Fibroblast of skin of left quadriceps (primary cell): ENCODE measurements at regions not wholly inside any gene's neighbourhood (a gene's known extent, or its start where the extent isn't known, plus 50 kb on each side); places are given as distances from the start of the nearest gene placed in this dataset.

Experiments used
- DNase-seq, 2 experiments: peaks; one replicate each; pipeline ENCODE4 v3.0.0-alpha.2; 2013; ENCODE audit warnings: low read depth in 2 of 2

DNA sequence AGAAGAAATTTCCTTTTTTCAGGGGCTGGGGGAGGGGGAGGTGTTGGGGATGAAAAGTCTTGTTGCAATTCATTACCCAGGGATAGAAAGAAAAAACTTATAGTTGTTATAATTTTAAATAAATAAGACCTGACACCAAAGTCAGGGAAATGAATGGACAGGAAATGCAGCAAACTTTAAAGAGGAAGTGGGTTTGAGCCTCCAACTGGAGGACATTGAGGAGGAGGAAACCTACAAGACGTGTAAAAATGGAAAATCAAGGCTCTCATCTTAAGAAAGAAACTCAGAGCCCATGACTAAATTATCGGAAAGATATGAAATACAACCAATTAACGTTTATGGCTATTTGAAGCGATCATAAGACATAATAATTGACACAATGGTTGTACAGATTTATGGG lies 54.4 kb downstream of the NIBAN1 start:
- no peak for DNase-seq

DNA sequence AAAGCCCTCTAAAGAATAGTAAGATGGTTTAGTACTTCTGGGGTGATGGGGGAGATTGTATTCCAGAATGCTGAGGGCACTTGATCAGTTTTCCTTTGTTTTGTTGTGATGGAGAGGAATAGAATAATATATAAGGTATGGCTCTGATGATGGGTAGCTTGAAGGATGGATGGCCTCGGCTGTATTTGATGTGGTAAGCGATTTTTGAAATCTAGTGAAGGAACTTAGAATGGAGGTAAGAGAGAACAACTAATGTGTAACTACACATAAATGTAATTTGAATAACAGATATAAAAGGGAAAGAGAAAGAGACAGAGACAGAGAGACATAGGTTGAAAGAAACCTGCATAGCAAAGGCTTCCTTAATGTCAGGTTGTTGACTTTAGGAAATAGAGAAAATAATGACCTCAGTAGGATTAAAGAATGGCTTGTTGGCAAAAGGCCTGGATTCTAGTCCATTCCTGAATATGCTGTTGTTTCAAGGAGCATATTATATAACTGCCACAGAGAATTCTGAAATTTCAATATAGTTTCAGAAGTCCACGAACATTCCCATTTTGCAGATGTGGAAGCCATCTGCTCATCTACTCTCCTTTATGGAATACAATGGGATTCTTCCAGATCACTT lies 58.7 kb downstream of the NIBAN1 start:
- DNase-seq = no peak

DNA sequence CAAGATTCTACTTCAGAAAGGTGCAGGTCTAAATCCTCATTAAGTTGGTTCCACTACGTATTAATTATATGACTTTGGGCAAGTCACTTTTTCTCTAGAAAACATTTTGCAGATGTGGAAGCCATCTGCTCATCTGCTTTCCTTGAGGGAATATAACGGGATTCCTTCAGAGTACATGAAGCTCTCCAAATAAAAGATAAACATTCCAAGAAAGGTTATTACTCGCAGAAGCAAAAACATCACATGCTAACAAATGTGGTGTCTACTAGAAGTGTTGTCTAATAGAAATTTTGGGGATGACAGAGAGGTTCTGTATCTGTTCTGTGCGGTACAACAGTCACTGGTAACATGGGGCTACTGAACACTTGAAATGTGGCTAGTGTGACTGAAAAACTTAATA lies 60.2 kb downstream of the NIBAN1 start:
- no peak for DNase-seq

DNA sequence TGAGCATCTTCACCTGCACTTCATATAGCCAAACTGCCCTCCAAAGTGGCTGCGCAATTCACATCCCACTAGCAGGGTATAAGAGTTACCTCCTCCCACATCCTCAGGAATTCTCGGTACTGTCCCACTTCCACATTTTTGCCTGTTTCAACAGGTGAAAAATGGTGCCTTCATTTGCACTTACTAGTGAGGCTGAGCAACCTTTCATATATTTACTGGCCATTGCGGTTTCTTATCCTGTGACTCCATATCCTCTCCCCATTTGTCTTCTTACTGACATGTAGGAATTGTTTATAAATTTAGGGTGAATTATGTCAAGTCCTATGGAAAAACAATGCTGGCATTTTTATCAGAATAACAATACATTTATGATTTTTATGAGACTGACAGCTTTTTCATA lies 61.9 kb downstream of the NIBAN1 start:
- no peak for DNase-seq

DNA sequence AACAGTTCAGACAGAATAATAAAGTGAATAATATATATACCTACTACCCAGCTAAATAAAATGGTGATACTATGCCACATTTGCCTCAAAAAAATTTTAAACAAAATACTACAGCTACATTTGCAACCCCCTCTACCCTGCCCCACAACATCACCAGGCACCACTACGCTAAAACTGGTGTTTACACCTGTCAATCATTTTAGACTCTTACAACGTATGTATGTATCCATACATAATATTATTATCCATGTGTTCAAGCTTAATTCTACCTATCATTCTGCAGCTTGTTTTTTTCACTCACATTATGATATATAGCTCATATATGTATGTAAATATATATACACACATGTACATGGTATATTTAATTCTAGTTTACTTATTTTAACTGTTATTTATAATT lies 62.5 kb downstream of the NIBAN1 start:
- no peak for DNase-seq

DNA sequence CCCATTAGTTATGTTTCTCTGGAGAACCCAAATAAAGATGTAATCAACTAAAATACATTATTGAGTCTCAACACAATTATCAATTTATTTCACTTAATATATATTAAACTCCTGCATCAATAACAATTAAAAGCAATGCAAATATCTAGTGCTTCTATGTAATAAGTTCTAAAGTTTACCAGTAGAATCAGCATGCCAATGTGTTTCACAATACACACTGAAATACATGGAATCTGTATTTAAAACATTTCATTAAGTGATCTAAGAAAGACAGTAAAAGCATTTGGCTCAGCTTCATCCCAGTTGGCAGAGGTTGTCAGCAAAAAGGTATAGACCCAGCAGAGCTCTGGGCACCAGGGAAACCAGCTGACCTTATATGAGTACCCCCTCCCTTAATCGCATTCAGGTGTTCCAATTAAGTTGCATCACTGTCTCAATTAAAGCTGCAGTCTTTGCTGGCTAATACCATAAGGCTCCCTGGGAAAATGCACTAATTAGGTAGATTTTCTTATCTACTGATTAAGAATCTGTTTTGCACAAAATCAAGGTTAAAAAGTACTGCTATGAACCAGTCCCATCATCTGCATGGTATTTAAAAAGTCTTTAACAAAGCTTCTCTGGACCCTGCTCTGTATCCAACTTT lies 63.1 kb downstream of the NIBAN1 start:
- DNase-seq = no peak

DNA sequence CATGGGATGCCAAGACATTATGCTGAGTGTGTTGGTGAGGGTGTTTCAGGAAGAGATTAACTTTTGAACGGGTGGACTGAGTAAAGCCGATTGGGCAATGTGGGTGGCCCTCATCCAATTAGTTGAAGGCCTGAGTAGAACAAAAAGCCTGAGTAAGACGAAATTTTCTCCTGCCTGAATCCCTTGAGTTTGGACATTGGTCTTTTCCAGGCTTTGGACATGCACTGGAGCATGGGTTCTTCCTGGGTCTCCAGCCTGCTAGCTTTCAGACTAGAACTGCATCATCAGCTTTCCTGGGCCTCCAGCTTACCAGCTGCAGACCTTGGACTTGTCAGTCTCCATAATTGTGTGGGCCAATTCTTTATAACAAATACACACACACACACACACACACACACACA lies 63.6 kb downstream of the NIBAN1 start:
- DNase-seq = no peak

DNA sequence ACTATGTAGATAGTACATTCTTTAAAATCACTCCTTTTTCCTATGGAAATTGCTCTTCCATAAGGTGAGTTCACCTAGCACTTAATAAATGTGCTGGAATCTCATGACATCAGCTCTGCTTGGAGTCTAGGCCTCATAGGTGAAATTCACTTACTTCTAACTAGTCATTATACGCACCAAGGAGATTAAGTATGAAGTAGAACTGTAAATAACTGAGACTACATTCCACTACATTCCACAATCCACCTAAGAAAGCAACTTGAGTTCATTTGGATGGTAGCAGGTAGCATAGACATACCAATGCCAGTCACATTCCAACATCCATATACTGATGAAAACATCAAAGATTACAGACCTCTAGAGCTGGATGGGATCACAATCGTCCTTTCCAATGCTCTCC lies 64.3 kb downstream of the NIBAN1 start:
- no peak for DNase-seq

DNA sequence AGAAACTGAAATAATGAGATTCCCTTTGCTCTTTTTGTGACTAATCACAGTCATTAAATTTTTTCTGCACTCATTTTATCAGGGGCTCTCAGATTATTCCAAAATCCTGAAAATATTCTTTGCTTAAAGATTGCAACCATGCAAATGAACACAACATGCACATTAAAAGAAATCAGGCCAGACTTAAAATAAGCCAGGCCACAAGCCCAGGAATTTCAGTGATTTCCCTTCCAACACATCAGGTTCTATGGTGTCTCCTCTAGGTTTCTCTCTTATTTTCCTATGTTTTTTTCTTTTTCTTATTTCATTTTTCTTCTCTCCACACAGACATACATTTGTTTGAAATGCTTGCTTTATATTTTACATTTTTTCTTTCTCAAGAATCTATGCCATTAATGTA lies 65.3 kb downstream of the NIBAN1 start:
- no peak for DNase-seq

DNA sequence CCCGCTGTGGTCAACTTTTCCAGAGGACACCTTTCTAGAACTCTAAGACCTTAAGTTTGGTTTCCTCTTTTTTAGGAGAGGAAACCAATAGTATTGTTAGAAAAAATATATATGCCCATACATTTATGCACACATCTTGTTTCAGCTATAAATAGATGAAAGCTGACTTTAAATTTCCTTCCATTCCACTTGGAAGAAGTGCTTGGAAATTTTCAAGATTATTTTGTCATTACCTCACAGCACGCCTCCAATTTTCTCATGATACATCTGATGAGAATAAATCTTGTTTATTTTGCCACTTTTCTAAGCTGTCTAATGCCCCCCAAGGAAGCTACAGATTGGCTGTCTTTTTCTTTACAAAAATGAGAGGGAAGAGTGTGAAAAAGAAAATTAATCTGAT lies 65.8 kb downstream of the NIBAN1 start:
- no peak for DNase-seq

DNA sequence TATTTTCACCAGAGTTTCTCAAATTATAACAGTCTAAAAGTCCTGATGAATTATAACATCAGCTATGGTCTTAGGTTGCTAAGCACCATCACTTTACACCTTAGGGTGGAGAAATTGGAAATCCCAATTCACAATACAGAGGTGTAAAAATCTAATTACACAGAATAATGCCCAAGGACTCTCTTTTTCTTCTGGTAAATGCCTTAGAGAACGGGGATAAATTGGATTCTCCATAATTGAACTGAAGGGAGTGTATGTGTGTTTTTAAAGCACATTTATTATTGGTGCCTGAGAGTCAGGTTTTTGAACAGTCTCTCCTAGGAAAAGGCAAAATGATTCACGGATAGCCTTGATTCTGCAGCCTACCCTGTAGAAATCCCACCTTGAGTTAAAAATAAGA lies 66.8 kb downstream of the NIBAN1 start:
- DNase-seq = no peak

DNA sequence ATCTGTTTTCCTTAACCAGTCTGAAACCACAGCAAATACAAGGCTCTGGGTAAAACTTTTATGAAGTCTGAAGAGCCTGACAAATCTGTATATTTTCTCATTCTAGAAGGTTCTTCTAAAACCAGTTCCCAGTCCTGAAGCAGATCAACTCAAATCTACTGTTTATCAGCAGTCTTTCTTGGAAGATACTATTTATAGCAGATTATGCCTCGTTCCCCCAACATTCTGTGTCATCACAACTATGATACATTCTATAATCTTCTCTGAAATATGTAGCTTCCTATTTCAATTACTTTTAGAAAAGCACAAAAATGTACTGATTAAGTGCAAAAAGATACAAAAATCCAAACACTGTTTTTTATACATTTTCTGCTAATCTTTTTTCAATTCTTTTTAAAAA lies 67.5 kb downstream of the NIBAN1 start:
- no peak for DNase-seq

DNA sequence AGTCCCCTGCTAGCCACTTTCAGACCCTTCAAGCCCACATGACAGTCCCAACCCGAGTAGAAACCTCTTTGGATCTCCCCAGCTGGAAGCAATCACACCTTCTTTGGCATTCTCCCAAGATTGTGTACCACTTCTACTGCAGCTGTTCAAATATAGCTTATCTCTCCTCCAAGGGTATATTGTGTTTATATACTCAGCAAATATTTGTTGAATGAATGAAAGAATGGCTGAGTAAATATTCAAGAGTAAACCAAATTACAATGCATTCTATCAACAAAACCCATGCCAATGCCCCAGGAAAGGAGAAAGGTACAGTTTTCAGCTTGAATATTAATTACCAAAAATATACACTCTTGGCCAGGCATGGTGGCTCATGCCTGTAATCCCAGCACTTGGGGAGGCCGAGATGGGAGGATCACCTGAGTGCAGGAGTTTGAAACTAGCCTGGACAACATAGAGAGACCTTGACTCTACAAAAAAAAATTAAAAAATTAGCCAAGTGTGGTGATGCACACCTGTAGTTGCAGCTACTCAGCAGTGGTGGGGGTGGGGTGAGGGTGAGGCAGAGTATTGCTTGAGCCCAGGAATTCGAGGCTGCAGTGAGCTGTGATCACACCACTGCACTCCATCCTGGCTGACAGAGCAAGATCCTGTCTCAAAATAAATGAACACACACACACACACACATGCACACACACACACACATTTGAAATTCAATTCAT lies 68.5 kb downstream of the NIBAN1 start:
- DNase-seq = no peak

DNA sequence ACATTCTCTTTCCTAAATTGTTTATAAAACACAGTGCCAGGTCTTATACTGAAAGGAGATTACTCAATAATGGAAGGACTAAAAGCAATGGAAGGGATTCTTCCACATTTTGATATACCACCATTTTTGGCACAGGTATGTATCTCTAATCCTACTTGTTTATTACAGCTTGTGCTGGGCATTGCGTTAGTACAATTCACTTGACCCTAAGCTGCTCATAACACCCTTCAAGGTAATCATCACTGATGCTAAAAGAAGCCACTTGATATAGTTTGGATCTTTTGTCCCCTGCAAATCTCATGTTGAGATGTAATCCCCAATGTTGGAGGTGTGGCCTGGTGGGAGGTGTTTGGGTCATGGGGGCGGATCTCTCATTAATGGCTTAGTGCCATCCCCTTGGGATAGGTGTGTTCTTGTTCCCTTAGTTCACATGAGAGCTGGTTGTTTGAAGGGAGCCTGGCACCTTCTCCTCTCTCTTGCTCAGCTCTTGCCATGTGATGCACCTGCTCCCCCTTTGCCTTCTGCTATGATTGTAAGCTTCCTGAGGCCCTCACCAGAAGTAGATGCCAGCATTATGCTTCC lies 71.1 kb downstream of the NIBAN1 start:
- no peak for DNase-seq

DNA sequence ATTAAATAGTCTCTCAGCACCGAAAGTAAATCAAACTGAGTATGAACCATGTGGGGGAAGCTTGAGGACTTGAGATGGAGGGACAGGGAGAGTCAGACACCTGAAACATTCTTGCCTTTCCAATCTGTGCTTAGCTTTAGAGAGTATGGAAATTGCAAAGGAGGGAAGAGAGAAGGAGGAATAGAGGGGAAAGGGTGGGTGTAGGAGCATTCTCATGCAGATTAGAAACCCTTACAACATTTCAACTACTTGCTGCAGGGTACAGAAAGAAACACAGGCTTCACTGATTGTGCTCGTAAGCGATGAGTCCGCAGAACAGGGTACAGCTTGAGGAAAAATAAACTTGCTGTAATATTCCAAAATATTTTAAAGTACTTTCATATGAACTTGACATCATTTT lies 73.8 kb downstream of the NIBAN1 start:
- no peak for DNase-seq

DNA sequence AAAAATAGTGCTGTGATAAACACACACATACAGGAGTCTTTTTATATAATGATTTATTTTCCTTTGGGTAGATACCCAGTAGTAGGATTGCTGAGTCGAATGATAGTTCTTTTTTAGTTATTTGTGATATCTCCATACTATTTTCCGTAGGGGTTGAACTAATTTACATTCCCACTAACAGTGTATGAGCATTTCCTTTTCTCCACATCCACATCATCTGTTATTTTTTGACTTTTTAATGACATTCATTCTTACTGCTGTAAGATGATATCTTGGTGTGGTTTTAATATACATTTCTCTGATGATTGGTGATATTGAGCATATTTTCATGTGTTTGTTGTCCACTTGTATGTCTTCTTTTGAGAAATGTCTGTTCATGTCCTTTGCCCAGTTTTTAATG lies 78.3 kb downstream of the NIBAN1 start:
- peak; percentile 48 to 50 for DNase-seq

DNA sequence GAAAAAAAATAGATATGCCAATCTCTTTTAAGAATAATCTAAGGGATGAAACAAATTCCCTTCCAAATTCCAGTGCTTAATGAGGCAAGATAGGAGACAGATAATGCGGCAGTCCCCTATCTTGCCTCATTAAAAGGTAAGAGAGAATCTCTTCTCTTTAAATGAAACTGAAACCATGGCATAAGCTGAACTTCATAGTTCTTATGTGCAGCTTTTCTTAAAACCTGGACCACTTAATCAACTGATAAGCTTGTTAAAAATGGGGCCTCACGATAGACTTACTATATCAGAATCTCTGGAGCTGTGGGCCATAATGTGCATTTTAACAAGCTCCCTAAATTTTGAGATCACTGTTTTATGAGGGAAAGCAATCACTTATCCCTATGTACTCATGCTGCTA lies 79.2 kb downstream of the NIBAN1 start:
- DNase-seq = no peak

DNA sequence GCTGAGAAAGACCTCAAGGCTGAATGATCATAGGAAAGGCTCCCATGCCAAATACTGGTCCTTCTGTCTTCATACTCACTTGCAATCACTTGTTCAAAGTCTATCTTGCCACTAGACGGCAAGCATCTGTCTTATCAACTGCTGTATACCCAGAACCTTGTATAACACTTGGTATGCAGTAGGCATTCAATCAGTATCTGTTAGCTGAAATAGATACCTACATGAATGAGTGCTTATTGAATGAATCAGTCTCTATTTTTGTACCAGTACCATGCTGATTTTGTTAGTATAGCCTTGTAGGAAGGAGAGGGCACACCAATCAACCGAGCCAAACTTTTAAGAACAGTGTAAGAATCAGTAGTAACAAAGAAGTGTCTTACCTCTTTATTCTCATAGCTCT lies 80.6 kb downstream of the NIBAN1 start:
- no peak for DNase-seq

DNA sequence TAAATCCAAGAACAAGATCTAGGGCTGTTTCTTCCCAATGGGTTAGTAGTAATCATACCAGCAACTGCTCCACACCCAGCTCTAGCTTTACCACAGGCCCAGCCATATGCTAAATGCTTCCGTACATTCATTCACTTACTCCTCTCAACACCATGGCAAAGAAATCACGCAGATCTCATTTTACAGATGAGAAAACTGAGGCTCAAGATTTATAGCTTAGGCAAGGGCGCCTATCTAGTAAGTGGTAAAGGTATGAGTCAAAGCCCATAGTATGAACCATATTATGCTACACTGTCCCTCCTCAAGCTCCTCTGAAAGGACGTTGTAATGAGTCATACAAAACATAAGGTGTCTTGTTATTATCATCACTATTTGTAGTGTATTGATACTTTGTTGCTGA lies 82.2 kb downstream of the NIBAN1 start:
- no peak for DNase-seq

DNA sequence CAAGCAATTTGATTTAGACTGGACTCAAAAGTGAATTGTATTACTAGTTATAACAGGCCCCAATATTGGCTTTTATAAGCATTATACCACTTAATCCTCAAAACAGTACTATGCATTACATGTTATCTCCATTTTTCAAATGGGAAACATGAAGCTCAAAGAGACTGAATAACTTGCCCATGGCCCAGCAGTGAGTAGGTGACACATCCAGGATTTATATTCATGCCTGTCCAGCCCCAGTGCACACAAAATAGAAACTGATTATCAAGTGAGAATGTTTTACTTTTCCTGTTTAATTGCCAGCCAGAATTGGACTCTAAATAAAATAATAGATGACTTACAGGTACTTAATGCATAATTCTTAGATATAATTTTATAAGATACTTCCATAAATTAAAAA lies 82.9 kb downstream of the NIBAN1 start:
- no peak for DNase-seq

DNA sequence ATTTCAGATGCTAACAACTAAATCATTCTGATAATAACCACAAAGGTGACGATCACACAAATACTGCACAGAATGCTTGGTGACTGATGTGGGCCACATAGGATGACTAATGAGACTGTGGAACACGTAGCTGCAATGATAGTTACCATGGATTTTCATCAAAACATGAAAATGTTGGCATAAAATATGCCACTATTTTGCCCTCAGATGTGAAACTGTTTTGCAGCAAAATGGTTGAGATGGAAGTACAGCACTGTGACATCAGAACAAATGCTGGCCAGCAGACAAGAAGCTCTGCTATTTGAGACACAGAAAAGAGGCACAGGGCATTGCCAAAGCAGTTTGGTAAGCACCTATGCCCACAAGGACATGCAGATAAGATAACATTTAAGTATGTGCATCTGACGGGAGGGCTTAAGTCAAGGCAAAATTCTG lies 83.8 kb downstream of the NIBAN1 start:
- no peak for DNase-seq

DNA sequence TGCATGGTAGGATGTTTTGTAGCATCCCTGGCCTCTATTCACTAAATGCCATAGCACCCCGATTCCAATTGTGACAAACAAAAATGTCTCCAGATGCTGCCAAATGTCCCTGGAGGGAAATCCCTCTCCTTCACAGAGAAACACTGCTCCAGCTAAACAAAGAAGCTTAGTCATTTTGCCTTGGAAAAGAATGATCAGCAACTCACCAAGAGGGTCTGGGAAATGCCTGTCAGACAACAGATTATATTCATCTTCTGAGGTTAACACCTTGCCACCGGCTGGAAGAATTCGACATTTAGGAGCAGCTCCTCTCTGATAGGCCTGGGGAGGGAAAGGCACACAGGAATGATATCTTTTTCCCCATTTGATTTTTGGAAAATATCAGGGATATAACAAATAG lies 84.4 kb downstream of the NIBAN1 start:
- no peak for DNase-seq

DNA sequence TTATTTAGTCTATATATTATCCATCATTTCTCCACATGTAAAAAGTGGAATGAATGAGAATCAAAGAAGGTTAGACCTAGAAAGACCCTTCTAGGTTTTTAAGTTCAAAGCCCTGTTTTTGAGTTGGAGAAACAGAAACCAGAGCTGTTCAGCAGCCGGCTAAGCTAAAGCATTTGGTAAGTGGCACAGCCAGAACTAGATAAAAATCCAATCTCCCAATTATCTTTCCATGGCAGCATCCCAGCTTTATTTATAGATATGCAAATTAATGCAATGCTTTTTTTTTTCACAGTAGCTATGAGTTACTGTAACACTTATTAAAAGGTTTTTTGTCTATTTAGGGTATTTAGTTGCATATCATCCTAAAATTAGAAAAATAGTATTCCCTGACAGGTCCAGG lies 85.1 kb downstream of the NIBAN1 start:
- no peak for DNase-seq
